Stimulated activated CD8-positive, alpha-beta memory T cell treated with anti-CD3 and anti-CD28 coated beads, Interleukin-15, amount 100 ng/mL, for 4 hours (primary cell): ENCODE measurements at regions not wholly inside any gene's neighbourhood (a gene's known extent, or its start where the extent isn't known, plus 50 kb on each side); places are given as distances from the start of the nearest gene placed in this dataset.

Experiments used
- DNase-seq, 2 donors: peaks; one replicate each; pipeline ENCODE4 v3.0.0-alpha.2; 2020; ENCODE audit warnings: low read depth in 2 of 2

DNA sequence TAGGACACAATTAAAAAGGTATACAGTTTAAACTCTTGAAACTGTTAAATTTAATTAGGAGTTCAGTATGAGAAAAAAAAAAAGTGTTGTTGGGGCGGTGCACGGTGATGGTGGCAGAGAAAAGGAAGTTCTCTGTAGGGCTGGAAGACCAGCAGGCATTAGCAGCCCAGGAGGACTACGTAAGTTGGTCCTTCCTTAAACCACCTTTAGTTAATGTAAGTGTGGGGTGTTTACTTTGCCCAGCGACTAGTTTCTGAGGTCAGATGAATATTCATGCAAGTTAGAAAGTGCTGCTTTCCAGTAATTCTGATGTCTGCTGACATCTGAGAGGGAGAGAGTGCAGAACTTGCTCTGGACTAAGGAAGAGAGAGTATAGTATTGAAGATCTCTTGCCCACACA, 54.9 kb downstream of the NKX2-1 start:
- DNase-seq = no peak

DNA sequence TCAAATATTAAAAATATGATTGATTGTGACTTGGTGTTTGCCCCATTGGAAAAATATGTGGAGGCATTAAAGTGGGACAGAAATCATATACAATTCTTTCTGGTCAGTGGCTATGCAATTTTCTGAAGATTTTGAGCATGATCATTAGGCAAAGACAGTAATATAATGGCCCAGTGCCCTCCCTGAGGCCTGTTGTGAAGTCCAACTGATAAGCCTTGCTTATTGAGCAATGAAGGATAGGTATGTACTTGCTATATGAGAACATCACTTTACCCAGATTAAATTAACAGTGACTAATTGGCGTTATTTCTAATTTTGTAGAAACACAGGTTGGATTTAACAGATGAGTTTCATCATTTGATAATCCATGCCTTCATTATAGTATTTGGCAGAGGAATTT, 57.1 kb downstream of the NKX2-1 start:
- no peak for DNase-seq

DNA sequence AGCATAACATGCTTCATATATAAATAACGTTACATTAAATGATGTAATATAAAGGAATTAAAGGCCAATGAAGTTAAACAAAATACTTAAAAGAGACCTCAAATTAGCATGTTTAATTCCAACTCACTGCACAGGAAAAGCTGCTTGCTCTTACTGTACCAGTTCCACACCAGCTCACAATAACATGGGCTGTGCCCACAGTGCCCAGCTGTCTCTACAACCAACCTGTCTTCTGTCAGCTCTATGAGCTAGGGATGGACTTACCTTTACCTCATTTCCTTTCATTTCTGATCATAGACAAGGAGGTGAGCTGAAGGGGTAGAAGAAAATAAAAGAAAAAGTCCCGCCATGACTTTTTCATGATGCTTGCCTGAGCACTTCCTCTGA, 64.8 kb downstream of the NKX2-1 start:
- no peak for DNase-seq

DNA sequence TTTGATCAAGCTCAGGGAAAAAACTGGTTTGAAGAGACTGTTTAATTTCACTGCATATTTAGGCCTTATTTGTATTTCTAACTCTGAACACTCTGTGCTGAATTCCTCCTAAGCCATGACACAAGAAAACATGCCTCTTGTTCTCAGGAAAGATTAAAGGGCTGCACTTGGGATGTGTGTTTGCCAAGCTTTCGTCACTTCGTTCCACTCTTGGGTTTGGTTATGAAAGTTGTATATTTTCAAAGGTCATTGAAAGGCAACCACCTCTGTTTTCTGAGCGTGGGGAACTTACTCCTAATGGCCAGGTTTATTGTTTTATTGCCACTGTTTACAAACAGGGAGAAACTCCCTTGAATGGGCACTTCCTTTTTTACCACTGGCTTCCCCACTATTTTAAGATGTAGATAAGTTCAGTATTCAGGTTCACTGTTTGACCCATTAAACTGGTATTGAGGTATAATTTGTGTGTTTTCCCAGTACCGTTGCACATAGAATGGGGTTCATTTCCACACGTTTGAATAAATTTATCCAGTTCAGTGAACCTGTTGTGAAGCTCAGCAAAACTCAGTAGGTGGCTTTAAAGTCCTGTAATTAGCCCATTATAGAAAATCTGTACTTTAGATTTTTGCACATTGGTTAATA, 65.3 kb downstream of the NKX2-1 start:
- no peak for DNase-seq

DNA sequence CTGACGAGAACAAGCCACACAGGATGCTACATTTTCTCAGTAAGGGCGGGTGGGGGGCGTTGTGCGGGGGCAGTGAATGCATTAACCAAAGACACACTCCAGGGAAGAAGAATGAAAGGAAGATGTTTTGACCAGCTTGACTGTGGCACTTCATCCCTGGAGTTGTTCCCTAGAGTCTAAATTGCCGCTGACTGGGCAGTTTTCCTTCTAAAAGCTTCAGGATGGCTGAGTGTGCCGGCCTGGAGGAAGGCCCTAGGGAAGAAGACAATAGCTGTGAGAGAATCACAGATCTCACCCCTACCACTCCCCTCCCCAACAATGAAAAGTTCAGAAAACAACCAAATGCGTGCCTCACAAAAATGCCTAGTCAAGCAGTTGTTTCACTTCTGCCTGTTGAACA, 67.2 kb downstream of the NKX2-1 start:
- no peak for DNase-seq

DNA sequence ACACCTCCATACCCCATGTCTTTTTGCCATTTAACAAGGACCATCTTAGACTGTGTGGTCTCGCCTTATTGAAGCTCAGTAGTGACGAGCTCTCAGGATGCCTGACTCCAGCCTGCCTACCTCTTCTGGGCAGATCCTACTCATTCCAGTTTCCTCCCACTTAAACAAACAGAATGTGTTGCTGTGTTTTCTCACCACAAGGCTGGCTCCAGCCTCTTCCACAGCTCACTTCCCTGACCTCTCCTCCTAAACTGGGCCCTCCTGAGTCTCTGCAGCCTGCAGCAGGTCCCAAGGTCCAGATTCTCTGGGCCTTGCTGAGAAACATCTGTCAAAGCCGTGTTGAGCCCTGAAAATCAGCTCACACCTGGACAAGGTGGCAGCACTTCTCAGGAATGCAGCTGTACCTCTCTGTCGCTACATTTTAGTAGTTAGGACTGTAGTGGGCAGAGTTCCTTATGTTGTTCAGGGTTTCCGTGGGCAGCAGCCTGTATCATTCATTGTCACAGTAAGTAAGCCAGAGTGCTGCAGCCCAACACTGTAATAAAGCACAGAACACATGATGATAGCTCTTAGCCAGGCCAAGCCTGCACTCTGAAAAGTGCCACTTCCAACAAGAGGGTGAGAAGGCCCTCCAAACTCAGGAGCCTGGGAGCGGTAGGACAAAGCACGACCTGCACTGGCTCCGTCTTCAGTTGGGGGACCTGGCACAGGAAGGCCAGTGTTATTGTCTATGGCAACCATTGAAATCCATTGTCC, 68.5 kb downstream of the NKX2-1 start:
- no peak for DNase-seq

DNA sequence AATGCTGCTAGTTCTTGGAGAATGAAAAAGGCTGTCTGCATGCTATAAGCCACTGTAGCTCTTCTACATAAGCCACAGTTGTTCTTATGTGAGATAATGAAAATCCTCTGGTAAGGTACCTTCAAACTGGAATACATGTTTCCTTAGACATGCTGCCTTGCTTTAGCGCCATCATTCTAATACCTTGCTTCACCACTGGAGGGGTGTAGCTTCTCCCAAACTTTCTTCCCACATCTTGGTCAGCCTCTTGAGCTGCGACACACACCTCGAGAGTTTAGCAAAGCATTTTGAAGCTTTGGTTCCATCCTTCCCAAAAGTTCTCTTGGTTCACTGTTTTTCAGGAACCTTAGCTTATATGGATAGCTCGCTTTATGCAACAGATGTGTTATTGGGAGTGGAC, 69.5 kb downstream of the NKX2-1 start:
- no peak for DNase-seq

DNA sequence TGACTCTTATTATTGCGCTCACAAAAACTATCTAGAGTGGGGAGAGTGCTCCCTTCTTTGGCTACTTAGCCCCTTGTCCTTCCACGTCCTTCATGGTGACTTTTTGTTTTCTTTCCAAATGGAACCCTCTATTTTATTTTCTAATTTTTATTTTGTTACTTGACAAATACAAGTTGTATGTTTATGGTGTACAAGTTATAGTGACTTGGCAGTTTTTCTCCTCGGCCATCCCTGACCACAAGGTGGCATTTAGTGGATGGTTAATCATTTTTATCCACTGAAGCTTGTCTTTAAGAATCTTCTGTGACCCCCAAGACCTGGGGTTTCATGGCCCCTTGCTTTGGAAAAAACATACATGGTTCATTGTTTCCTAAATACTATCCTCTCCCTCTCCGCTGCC, 70.1 kb downstream of the NKX2-1 start:
- DNase-seq = no peak

DNA sequence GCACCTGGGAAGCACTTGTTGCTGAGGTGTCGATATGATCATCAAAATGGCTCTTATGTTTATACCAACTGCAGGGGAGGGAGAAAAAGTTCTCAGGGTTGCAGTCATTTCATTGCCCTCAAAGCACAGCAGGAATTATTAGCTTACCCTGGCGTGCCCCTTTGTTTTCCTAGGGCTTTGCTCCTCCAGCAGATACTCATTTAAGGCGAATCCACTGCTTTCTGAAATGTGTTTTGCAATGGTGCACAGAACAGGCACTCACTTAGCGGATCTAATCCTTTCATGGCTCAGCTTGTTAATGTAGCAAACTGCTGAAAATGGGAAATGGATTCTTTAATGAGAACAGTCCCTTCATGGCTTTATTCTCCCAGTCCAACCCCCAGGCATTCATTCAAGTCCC, 76.7 kb downstream of the NKX2-1 start:
- DNase-seq = no peak

DNA sequence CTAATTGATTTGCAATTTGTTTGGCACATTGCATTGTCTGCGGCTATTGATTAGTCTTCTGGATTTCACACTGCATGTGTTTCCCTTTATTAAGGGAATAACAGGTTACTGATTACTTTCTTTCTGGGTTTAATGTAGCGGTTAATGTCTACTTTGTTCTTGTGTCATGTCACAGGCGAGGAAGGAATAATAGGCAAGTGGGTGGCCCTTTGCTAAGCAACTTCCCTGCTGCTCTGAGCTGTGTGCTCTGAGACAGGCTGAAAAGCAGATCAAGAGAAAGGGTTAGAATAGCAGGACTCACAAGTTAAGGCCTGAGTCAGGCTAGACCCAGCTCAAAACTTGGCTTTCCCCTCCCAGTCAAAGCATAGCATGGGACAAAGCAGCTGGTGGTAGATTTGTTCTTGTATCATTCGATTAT, 77.2 kb downstream of the NKX2-1 start:
- DNase-seq = no peak

DNA sequence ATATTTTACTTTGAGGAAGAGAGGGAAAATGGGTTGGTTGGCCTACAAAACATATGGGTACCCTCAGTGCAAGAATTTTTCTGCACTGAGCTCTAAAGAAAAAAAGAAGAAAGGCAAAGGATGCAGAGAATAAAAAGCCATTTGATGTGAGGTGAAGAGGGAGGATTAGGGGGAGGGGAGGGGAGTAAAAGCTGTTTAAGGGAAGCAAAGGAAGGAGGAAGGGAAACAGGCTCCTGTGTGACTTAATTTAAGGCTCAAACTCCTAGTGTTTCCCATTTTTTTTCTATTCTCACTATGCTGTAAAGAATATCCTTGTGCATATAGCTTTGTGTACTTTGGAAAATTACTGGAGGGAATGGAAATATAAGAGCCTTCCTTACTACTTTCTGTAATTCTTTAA, 78.7 kb downstream of the NKX2-1 start:
- no peak for DNase-seq

DNA sequence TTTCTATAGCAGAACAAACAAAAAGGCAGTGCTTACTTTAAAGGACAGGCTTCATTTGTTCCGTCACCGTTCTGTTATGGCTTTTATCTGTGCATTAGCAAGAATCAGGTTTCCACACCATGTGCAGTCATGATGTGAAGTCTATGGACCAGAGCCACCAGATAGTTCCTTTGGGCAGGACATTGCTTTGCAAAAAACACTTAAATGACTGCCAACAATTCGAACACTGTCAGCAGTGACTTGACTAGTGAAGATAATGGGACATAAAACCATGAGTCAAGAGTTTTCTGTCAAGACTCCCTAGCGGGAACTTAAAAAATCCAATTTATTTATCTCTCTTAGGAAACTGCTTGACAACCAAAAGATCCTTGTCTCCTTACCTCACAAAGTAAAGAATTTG, 80.3 kb downstream of the NKX2-1 start:
- no peak for DNase-seq

DNA sequence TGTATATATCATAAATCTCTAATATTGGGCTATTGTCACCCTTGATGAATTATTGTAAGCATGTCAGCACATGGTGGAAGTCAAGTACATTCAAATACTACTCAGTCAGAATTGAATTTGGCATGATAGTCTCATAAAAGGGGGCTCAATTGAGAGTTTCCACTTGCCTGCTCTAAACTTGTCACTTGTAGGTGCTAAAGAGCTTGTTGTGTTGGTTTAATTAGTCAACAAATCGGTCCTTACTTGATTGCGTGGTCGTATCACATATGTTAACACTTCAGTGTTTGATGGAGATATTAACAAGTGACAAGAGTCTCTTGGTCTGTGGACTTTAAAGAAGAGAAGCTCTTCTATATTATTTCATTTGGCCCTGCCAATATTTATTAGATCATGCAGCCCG, 81.1 kb downstream of the NKX2-1 start:
- no peak for DNase-seq

DNA sequence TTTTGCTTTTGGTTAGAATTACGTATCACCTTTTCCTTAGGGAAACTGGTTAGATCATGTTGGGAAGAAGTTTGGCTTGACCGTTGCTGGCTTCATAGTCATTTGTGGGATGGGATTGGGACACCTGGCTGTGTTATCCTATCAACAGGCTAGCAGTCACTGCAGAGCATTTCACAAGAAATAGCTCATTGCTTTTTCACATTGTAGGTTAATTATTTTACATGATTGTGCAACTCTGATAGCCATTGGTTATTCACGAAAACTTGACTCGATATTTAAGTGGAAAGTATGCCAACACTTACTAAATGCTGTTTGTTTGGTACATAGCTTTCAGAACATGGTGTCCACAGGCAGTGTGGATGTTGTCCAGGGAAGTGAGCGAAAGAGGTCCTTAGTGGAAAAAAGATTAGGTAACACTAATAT, 89.4 kb downstream of the NKX2-1 start:
- DNase-seq = no peak

DNA sequence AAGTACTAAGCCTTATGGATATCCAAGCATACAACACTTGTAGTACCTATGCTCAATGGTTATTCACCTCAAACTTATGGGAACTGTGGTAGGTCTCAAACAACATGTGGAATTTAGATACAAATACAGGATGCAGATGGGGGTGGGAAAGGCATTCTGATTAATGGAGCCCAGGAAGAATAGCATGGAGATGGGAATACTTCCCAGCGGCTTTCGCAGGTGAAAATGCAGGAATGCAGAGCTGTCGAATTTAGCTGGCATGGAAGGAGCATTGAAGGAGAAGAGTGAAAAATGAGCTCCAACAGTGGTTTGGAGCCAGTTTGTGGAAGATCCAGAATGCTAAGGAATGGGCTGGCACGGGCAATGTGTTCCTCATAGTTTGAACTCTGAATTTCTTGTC, 89.9 kb downstream of the NKX2-1 start:
- DNase-seq = no peak

DNA sequence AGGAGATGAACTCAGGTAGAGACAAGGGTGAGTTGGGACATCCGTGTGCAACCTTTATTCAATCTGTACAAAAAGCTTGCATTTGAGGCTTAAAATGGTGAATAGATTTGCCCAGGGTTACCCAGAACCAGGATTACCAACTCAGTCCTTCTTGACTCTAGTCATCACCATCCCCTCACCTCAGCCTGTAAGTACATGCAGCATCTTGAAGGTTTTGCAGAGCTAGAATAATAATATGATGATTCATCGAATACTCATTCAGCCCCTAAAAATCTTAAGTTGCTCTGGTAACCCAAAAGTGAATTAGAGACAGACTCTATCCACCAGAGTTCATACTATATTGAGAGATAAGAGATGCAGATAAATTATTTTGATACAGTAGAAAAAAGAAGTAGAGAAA, 90.3 kb downstream of the NKX2-1 start:
- no peak for DNase-seq

DNA sequence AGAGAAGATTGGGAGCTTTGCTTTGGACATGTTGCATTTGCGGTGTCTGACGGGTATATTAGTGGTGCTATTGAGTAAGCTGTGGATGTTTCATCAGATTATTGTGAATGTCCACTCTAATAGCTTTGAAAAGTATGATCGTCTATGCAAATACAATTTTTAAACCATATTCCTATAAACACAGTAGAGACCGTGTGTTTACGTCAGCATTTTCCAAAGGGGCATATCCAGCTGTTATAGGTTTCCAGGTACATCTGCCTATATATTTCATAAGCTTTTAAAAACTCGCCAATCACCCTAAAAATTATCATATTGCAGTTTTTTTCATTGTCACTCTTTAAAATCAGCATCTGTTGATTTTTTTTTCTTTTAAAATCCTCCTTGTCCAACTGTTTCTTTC, 91.7 kb downstream of the NKX2-1 start:
- DNase-seq = no peak

DNA sequence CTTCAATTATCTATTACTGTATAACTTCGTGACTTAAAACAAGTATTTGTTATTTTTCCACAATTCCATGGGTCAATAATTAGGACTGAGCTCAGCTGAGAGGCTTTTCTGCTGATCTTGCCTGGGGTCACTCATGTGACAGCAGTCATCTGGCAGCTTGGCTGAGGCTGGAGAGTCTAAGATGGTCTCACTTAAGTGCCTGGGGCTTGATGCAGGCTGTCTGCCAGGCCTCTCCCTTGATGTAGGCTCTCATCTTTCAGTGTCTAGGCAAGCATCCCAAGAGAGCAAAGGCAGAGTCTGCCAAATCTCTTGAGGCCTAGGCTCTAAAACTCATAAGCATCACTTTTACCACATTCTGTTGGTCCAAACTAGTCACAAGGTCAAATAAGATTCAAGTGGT, 93.2 kb downstream of the NKX2-1 start:
- no peak for DNase-seq

DNA sequence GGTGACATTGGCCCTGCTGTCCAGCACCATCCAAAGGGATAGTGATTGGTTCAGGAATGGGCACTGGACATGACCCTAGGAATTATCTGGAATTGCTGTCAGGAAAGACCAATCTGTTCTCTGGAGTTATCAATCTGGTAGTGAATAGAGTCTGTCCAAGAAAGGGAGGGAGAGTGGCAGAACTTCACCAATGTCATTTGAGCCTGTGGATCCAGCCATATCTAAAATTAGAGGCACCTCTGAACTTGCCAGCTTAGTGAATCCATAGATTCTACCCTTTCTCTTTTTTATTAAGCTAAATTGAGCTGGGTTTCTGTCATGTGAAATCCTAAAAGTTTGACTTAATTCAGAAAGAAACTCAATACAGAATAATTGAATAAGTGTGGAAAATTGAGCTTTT, 93.9 kb downstream of the NKX2-1 start:
- no peak for DNase-seq

DNA sequence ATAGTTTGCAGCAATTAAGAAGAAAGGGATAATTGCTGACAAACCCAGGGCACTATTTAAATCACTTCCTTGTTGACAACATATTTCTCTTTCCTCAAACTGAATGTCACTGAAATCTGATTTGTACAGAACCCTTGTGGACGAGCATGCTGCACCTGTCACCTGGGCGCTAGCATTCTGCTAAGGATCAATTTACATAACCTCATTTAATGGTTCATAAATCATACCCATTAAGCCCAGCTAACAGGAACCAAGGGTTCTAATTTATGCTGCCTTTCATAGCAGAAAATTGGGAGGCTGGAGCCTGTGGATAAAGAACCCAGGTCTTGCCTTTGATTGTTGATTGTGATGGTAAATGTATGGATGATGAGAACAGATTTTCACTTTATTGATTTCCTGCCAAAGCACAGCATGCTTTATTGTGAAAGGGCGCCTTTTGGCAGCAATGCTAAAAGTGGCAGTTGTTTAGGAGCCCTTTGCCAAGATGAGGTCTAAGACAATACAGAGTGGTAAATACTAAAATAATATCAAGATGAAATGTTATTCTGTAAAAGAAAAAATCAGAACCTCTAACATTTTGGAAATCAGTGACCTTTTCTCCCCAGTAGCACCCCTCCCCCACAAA, 95.4 kb downstream of the NKX2-1 start:
- no peak for DNase-seq

DNA sequence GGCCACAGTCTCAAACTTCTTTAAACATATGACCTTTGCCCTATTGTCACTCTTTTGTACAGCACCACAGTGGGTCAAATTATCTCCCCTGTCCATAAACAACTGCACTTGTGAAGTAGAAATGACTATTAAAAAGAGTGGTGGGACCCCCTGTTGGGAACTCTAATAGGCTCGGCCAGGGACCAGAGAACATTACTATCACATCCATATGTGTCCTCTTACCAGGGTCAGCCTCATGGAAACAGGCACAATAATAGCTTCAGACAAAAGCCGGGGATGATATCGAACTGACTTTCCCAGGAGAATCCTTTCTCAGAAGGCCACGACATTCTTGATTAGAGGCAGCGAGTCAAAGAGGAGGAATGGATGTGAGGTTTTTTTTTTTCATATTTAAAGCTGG, 96.6 kb downstream of the NKX2-1 start:
- no peak for DNase-seq

DNA sequence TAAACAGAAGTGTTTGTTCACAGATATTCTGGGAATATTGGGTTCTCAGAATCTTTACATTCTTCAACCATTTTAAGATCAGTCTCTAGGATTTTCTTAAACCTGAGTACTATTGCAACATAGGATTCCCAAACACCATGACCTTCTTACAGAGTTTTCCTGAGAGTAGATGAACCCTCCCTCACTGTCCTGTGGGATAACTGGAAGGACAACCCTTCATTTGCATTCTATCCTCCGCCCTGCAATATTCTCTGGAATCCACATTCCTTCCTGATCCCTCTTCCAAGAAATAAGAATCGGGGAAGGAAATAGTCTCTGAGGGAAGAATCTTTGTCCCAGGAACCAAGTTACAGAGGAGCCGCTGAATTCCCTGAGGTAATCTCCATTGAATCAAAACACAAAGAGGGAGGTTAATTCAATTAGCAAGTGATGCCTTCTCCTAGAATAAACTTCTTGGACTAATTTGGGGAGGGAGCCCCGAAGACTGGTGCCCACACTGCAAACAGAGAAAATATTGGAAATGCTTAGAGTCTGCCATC, 99.8 kb upstream of the MBIP start:
- DNase-seq = no peak

DNA sequence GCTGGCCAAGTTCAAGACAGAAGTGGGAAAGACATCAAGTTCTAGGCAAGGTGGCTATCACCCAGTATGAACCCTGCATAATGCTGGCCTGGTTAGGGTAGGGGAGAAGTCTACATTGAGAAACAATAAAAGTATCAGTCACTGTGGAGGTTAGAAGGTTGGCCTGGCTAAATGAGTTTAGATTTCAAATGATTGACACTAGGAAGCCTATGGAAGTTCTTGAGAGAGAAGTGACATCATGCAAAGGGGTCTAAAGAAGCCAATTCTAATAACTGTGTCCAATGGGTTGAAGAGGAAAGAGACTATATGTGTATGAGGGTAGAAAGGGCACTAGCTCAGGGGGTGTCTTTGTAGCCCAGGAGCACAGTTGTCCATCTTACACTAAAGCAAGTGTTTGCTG, 98.5 kb upstream of the MBIP start:
- DNase-seq = no peak
